ENCODE measurements at regions not wholly inside any gene's neighbourhood (a gene's known extent, or its start where the extent isn't known, plus 50 kb on each side); places are given as distances from the start of the nearest gene placed in this dataset.

DNA sequence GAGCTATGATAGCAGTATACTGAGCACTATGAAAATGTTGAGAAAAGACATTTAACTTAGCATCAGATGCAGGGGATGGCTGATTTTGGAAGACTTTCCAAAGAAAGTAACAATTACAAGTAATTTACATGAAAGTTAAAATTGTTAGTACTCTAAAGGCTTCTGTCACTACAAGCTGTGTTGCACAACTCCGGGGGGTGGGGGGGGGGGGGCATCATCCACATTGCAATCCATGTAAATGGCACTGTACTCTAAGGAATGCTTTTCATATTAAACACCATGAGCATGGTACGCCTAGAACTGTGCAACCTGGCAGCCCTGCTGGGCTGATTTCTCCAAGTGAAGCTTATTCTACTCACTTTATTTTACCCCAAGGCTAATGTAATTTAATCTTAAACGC is 363.4 kb downstream of the TMA16 start:
- 95 to 100% methylated on average over 1 to 3 of the region's 3 CpGs for WGBS, 2 experiments (ENCODE audit: insufficient coverage in 1 of 2, insufficient read length in 1 of 2)
- H3K4me3 Mint-ChIP-seq = no peak overlapping the region
- H3K27me3 ChIP-seq (ENCODE audit: control insufficient read depth, insufficient read depth, low read length, poor library complexity, severe bottlenecking) = no peaks in the 10 kb centered on the region
- no peaks in the 10 kb centered on the region for H3K36me3 ChIP-seq (ENCODE audit: control insufficient read depth, insufficient read depth, low read length)
- no peaks in the 10 kb centered on the region for H3K4me1 Mint-ChIP-seq
- no peak overlapping the region for H3K27ac Mint-ChIP-seq
- H3K9me3 Mint-ChIP-seq = no peaks in the 10 kb centered on the region
- no peak overlapping the region for H3K9ac ChIP-seq (ENCODE audit: extremely low read depth, low read length, poor library complexity, severe bottlenecking)
- no peaks in the 10 kb centered on the region for H3K36me3 Mint-ChIP-seq (ENCODE audit: low read depth)
- no peak for DNase-seq
- H3K9me3 ChIP-seq (ENCODE audit: control insufficient read depth, low read length) = no peaks in the 10 kb centered on the region
- H3K27ac ChIP-seq (ENCODE audit: low read depth, low read length) = no peak overlapping the region
- H3K4me1 ChIP-seq (ENCODE audit: control insufficient read depth, insufficient read depth, low read length) = no peaks in the 10 kb centered on the region
- H3K4me3 ChIP-seq (ENCODE audit: low read length) = no peak overlapping the region
- H3K27me3 Mint-ChIP-seq (ENCODE audit: insufficient read depth) = no peaks in the 10 kb centered on the region
- TF ChIP-seq, protein P1, sequence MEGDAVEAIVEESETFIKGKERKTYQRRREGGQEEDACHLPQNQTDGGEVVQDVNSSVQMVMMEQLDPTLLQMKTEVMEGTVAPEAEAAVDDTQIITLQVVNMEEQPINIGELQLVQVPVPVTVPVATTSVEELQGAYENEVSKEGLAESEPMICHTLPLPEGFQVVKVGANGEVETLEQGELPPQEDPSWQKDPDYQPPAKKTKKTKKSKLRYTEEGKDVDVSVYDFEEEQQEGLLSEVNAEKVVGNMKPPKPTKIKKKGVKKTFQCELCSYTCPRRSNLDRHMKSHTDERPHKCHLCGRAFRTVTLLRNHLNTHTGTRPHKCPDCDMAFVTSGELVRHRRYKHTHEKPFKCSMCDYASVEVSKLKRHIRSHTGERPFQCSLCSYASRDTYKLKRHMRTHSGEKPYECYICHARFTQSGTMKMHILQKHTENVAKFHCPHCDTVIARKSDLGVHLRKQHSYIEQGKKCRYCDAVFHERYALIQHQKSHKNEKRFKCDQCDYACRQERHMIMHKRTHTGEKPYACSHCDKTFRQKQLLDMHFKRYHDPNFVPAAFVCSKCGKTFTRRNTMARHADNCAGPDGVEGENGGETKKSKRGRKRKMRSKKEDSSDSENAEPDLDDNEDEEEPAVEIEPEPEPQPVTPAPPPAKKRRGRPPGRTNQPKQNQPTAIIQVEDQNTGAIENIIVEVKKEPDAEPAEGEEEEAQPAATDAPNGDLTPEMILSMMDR (conservative IDR thresholded peaks at IDR 0.05) = no peak

DNA sequence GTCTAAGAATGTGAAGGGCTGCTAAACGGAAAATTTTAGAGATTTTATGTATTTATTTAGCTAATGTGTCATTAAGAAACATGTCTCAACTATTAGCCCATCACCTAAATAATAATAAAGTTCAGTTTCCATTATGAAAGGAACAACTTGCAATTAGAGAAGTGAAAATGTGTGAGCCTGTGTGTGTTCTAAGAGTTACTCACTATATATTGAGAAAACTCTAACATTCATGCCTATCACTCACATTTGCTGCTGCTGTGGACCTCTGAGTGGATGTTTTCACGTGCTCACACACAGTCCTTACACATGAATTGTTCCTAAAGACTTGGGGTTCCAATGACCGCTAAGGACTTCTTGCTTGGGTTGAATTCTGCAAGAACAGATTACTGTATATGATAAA is 364.0 kb downstream of the TMA16 start:
- Histone ChIP-seq H3K36me3 (ENCODE audit: control insufficient read depth, insufficient read depth, low read length) (no peaks in the 10 kb centered on the region), H3K9me3 (ENCODE audit: control insufficient read depth, low read length) (no peaks in the 10 kb centered on the region), H3K4me1 (ENCODE audit: control insufficient read depth, insufficient read depth, low read length) (no peaks in the 10 kb centered on the region), H3K4me3 (ENCODE audit: low read length) (no peak overlapping the region), H3K9ac (ENCODE audit: extremely low read depth, low read length, poor library complexity, severe bottlenecking) (no peak overlapping the region), H3K27me3 (ENCODE audit: control insufficient read depth, insufficient read depth, low read length, poor library complexity, severe bottlenecking) (no peaks in the 10 kb centered on the region), H3K27ac (ENCODE audit: low read depth, low read length) (no peak overlapping the region)
- Mint-ChIP-seq H3K9me3 (no peaks in the 10 kb centered on the region), H3K4me3 (no peak overlapping the region), H3K4me1 (no peaks in the 10 kb centered on the region), H3K36me3 (ENCODE audit: low read depth) (no peaks in the 10 kb centered on the region), H3K27ac (no peak overlapping the region), H3K27me3 (ENCODE audit: insufficient read depth) (no peaks in the 10 kb centered on the region)
- 84 to 100% methylated on average over 1 to 2 of the region's 3 CpGs for WGBS, 2 experiments (ENCODE audit: insufficient coverage in 1 of 2, insufficient read length in 1 of 2)
- TF ChIP-seq, protein P1 (conservative IDR thresholded peaks at IDR 0.05) = no peak
- no peak for DNase-seq

DNA sequence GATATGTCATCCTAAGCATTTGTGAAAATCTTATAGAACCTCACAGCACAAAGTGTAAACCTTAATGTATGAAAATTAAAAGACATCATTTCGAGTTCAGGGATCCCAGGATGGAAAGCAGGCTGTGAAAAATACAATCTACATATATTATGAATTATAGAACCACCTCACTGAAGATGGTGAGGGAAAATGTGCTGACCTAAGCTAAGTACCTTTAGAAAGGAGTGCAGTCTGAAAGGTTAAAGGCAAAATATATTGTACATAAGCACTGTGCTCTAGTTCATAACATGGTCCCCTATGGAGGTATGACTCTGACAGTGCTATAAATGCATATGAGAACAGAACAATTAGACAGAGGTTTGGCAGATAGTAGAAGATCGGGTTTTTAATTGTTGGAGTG is 368.6 kb downstream of the TMA16 start:
- Histone ChIP-seq H3K27ac (ENCODE audit: low read depth, low read length) (no peak overlapping the region), H3K27me3 (ENCODE audit: control insufficient read depth, insufficient read depth, low read length, poor library complexity, severe bottlenecking) (no peaks in the 10 kb centered on the region), H3K36me3 (ENCODE audit: control insufficient read depth, insufficient read depth, low read length) (no peaks in the 10 kb centered on the region), H3K9ac (ENCODE audit: extremely low read depth, low read length, poor library complexity, severe bottlenecking) (no peak overlapping the region), H3K9me3 (ENCODE audit: control insufficient read depth, low read length) (no peaks in the 10 kb centered on the region), H3K4me3 (ENCODE audit: low read length) (no peak overlapping the region), H3K4me1 (ENCODE audit: control insufficient read depth, insufficient read depth, low read length) (no peaks in the 10 kb centered on the region)
- TF ChIP-seq, protein P1 (conservative IDR thresholded peaks at IDR 0.05) = no peak
- Mint-ChIP-seq H3K9me3 (no peaks in the 10 kb centered on the region), H3K36me3 (ENCODE audit: low read depth) (no peaks in the 10 kb centered on the region), H3K4me1 (no peaks in the 10 kb centered on the region), H3K4me3 (no peak overlapping the region), H3K27me3 (ENCODE audit: insufficient read depth) (no peaks in the 10 kb centered on the region), H3K27ac (no peak overlapping the region)
- DNase-seq = no peak
- WGBS, 2 experiments (ENCODE audit: insufficient coverage in 1 of 2, insufficient read length in 1 of 2) = 95 to 100% methylated on average over 1 of the region's 2 CpGs
